Body of pancreas (tissue), 4 donors: ENCODE measurements at regions not wholly inside any gene's neighbourhood (a gene's known extent, or its start where the extent isn't known, plus 50 kb on each side); places are given as distances from the start of the nearest gene placed in this dataset.

ENCODE experiments used
- ATAC-seq: fragments of 150-250 bp; one replicate; pipeline ENCODE4 v1.9.1; 2016
- DNase-seq, 4 donors: peaks; one replicate each; pipeline ENCODE4 v3.0.0-alpha.2; 2019
- H3K27ac ChIP-seq, 4 donors: fragments of 200-600 bp; sonication (generic); 1 replicate in 3 of 4; 2 replicates in 1 of 4; pipeline versions ENCODE4 v1.5.1 to v1.6.1; 2016 to 2019; ENCODE audit warnings: mild to moderate bottlenecking in 1 of 4, mixed read lengths in 1 of 4, moderate library complexity in 1 of 4
- H3K27me3 ChIP-seq, 2 donors: fragments of 200-600 bp; sonication (generic); one replicate each; pipeline ENCODE4 v1.6.0; 2016; ENCODE audit warnings: mild to moderate bottlenecking in 1 of 2
- H3K36me3 ChIP-seq, 2 donors: fragments of 200-600 bp; sonication (generic); replicated peaks in 1 of 2; 2 replicates each; pipeline ENCODE4 v1.5.1; 2016; ENCODE audit warnings: low read depth in 2 of 2; ENCODE audit not compliant: insufficient read depth in 1 of 2
- H3K4me1 ChIP-seq: fragments of 200-600 bp; sonication (generic); one replicate; pipeline ENCODE4 v1.6.0; 2016
- H3K4me3 ChIP-seq, 2 donors: fragments of 200-600 bp; sonication (generic); 1 replicate in 1 of 2; 2 replicates in 1 of 2; pipeline ENCODE4 v1.5.1; 2016 to 2019
- H3K9me3 ChIP-seq, 3 donors: fragments of 200-600 bp; sonication (generic); 1 replicate in 2 of 3; 2 replicates in 1 of 3; pipeline ENCODE4 v1.5.1; 2016
- POLR2A ChIP-seq, 3 donors: fragments of 450-650 bp; IDR thresholded peaks; one replicate each; pipeline ENCODE4 v1.6.1; 2016; ENCODE audit warnings: antibody characterized with exemption in 3 of 3, mild to moderate bottlenecking in 2 of 3
- WGBS, 2 donors: methylation state at CpG; one replicate each; pipeline ENCODE4 v1.1.5; 2017; 5-methylcytosine and 5-hydroxymethylcytosine counted together
- intact Hi-C: fragments of 100-400 bp; cut with DNase I; formaldehyde crosslinking; loops from one replicate; pipeline ENCODE4 v1.15.1; 2023
- TF ChIP-seq, protein P1 (sequence below), 7 experiments: fragments of 450-650 bp in 4 of 7; fragments of 200-600 bp in 3 of 7; sonication (generic) in 3 of 7; IDR thresholded peaks; one replicate each; pipeline ENCODE4 v1.5.1; 2016 to 2019; ENCODE audit warnings: antibody characterized with exemption in 7 of 7

DNA sequence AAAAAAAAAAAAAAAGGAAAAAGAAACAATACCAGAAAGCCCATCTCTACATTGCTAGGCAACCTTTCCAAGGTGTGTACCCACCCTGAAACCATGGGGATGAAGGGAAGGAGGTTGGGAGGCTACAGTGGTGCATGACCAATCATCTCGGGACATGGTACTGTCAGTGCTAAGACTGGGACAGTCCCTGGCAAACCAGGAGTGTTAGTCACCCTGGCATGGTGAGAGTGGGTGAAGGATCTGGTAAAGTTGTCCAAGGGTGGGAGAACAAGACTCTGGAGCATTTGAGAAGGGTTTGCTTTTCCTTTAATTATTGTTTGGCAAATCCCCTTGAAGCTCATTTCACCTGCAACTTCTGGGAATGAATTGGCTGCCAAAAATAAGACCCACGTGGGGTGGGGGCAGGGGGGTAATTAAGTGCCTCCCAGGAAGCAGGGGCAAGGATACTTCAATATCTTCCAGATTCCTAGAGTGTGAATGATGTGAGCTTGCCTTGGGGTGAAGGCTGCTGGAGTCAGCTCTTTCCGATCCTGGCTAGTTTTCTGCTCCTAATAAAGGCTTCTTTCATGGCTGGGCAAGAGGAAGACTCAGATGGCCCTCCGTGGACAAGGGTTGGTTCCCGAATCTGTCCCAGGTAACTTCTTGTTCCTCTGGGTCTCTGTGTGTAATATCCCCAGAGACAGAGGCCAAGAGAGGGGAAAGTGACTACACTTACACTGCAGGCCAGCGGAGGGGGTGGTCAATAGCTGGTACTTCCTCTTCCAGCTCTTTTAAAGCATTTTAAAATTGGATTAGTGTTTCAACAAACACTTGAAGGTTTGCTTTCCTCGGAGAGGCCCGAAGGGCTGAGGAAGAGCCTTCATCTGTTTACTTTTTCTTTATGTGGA lies 61.6 kb upstream of the SPRY4 start:
- intact Hi-C loops, result no loop called here
- H3K27me3 ChIP-seq, result no peaks in the 10 kb centered on the region
- no peak overlapping the region for H3K27ac ChIP-seq
- no peaks in the 10 kb centered on the region for H3K4me1 ChIP-seq
- H3K4me3 ChIP-seq, result no peak overlapping the region
- TF ChIP-seq POLR2A (IDR thresholded peaks at IDR 0.05), result no peak
- no peak for ATAC-seq
- no peaks in the 10 kb centered on the region for H3K36me3 ChIP-seq
- 35 to 41% methylated on average over 8 of the region's 8 CpGs for WGBS, 2 donors
- DNase-seq, result no peak
- no peaks in the 10 kb centered on the region for H3K9me3 ChIP-seq

DNA sequence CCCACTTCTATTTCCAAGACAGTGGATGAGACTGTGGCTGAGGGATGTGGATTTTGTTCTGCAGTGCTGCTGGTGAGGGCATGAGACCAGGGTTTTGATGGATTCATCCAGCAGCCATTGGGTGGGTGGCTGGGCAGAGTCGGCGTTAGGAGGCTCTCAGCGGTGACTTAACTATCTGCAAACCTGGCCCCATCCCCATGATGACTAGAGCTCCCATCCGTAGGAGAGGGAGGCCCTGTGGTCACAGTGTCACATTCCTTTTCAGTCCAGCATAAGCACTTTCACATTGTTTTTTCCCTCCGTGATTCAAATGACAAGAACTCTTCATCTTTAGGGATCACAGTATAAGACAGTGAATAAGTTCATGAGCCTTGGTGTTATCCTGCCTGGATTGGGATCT lies 60.4 kb upstream of the SPRY4 start:
- no peak for DNase-seq
- Histone ChIP-seq H3K4me3 (no peak overlapping the region), H3K36me3 (no peaks in the 10 kb centered on the region), H3K9me3 (no peaks in the 10 kb centered on the region), H3K4me1 (no peaks in the 10 kb centered on the region), H3K27ac (no peak overlapping the region), H3K27me3 (no peaks in the 10 kb centered on the region)
- ATAC-seq, result no peak
- no peak for TF ChIP-seq POLR2A (IDR thresholded peaks at IDR 0.05)
- TF ChIP-seq, protein P1, sequence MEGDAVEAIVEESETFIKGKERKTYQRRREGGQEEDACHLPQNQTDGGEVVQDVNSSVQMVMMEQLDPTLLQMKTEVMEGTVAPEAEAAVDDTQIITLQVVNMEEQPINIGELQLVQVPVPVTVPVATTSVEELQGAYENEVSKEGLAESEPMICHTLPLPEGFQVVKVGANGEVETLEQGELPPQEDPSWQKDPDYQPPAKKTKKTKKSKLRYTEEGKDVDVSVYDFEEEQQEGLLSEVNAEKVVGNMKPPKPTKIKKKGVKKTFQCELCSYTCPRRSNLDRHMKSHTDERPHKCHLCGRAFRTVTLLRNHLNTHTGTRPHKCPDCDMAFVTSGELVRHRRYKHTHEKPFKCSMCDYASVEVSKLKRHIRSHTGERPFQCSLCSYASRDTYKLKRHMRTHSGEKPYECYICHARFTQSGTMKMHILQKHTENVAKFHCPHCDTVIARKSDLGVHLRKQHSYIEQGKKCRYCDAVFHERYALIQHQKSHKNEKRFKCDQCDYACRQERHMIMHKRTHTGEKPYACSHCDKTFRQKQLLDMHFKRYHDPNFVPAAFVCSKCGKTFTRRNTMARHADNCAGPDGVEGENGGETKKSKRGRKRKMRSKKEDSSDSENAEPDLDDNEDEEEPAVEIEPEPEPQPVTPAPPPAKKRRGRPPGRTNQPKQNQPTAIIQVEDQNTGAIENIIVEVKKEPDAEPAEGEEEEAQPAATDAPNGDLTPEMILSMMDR (IDR thresholded peaks at IDR 0.05), result no peak
- intact Hi-C loops, result no loop called here
- 78 to 80% methylated on average over 3 to 5 of the region's 5 CpGs for WGBS, 2 donors

DNA sequence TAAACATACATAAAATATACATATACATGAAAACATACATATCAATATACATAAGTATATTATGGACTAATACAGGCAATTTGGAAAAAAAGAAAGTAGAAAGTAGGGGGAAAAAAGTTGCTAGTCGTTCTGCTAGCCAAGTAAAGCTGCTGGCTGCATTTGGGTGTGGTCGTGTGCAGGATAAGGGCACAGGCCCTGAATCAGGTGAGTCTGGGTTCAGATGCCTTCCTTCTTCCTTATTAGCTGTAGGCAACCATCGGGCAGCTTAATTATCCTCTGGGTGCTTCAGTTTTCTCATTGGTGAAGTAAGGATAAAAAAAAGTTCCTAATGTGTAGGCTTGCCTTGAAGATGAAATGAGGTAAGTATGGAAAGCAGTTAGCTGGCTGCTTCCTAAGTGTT lies 59.2 kb upstream of the SPRY4 start:
- Histone ChIP-seq H3K4me1 (no peaks in the 10 kb centered on the region), H3K36me3 (no peaks in the 10 kb centered on the region), H3K27ac (no peak overlapping the region), H3K4me3 (no peak overlapping the region), H3K9me3 (no peaks in the 10 kb centered on the region), H3K27me3 (no peaks in the 10 kb centered on the region)
- 72 to 73% methylated on average over 3 of the region's 3 CpGs for WGBS, 2 donors
- intact Hi-C loops, result no loop called here
- no peak for ATAC-seq
- TF ChIP-seq, protein P1 (IDR thresholded peaks at IDR 0.05), result no peak
- TF ChIP-seq POLR2A (IDR thresholded peaks at IDR 0.05), result no peak
- DNase-seq, result no peak

DNA sequence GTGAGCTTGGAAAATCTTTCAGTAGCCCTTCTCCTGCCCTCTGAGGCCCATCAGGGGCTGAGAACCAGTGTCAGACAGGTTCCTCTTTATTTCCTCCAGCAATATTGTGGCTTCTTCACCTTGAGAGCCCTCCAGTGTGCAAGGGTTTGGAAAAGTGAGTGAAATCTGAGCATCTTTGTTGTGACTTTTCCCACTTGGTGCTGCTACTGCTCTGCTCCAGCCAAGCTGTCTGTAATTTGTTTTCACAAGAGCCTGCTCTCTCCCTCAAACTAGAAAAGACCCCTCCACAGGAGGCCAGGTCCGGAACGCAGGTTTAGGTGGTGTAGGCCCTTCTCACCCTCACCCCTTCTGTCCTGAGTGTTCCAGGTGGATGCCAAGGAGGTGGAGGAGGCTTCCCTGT lies 57.4 kb upstream of the SPRY4 start:
- no peaks in the 10 kb centered on the region for H3K27me3 ChIP-seq
- TF ChIP-seq, protein P1 (IDR thresholded peaks at IDR 0.05), result no peak
- TF ChIP-seq POLR2A (IDR thresholded peaks at IDR 0.05), result no peak
- no peaks in the 10 kb centered on the region for H3K36me3 ChIP-seq
- H3K9me3 ChIP-seq, result no peaks in the 10 kb centered on the region
- no peak overlapping the region for H3K27ac ChIP-seq
- no peak overlapping the region for H3K4me3 ChIP-seq
- intact Hi-C loops, result no loop called here
- no peaks in the 10 kb centered on the region for H3K4me1 ChIP-seq
- no peak for DNase-seq
- ATAC-seq, result no peak
- 73% methylated on average over 2 of the region's 2 CpGs; no CpG with 5 or more reads in 1 of the 2 donors for WGBS, 2 donors

DNA sequence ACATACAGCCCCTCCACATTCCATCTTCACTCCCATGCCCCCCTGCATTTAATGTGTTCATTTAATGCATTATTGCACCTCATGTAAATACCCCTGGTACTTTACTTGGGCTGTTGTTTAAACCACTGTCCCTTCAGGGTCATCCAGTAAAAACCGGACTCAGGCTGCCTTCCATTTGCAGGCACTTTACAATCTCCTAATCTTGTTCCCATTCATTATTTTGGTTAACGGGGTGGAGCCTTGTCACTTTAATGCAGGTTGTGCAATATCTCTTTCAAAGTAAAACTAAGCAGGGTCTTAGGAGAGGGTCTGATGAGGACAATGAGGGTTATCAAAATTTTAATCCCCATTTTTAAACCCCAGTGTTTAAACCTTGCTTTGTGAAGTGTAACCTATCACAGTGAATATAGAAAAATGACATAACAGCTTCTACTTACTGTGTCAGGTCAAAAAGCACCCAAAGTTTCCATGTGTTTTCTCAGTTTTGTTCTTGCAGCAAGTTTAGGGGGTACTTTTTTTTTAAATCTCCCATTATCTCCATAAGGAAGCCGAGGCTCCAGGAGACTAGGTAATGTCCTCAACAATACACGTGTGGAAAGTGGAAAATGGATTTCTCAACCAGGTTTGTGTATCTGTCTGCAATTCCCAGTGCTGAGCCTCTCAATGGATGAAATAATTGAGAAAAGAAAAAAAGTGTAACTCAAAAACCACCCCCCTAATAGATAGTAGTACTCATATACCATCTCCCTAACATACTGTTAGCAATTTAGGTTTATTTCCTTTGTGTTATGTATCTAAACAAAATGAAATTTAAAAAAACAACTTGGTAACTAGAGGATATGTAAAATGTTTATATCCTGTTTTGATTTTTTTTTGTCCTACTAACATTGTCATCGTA lies 54.2 kb upstream of the SPRY4 start:
- WGBS, 2 donors, result 50 to 63% methylated on average over 5 of the region's 5 CpGs
- no peaks in the 10 kb centered on the region for H3K27me3 ChIP-seq
- DNase-seq, result no peak

More for the DNA sequence above, 54.2 kb upstream of the SPRY4 start:
- ATAC-seq, result no peak
- TF ChIP-seq POLR2A (IDR thresholded peaks at IDR 0.05), result no peak
- TF ChIP-seq, protein P1 (IDR thresholded peaks at IDR 0.05), result no peak
- Histone ChIP-seq H3K27ac (no peak overlapping the region), H3K4me1 (no peaks in the 10 kb centered on the region), H3K4me3 (no peak overlapping the region), H3K36me3 (no peaks in the 10 kb centered on the region), H3K9me3 (no peaks in the 10 kb centered on the region)
- intact Hi-C loops, result no loop called here
